ENCODE measurements at regions not wholly inside any gene's neighbourhood (a gene's known extent, or its start where the extent isn't known, plus 50 kb on each side); places are given as distances from the start of the nearest gene placed in this dataset.

- H3K4me1 Mint-ChIP-seq, result no peaks in the 10 kb centered on the region
- Histone ChIP-seq H3K36me3 (ENCODE audit: control insufficient read depth, insufficient read depth, low read length) (no peaks in the 10 kb centered on the region), H3K27me3 (ENCODE audit: control insufficient read depth, insufficient read depth, low read length, poor library complexity, severe bottlenecking) (no peaks in the 10 kb centered on the region), H3K27ac (ENCODE audit: low read depth, low read length) (no peak overlapping the region), H3K4me1 (ENCODE audit: control insufficient read depth, insufficient read depth, low read length) (no peaks in the 10 kb centered on the region), H3K4me3 (ENCODE audit: low read length) (no peak overlapping the region), H3K9me3 (ENCODE audit: control insufficient read depth, low read length) (no peaks in the 10 kb centered on the region), H3K9ac (ENCODE audit: extremely low read depth, low read length, poor library complexity, severe bottlenecking) (no peak overlapping the region)
- no peak overlapping the region for H3K4me3 Mint-ChIP-seq
- no peak overlapping the region for H3K27ac Mint-ChIP-seq
- no peaks in the 10 kb centered on the region for H3K36me3 Mint-ChIP-seq (ENCODE audit: low read depth)
- no peaks in the 10 kb centered on the region for H3K27me3 Mint-ChIP-seq (ENCODE audit: insufficient read depth)
- TF ChIP-seq, protein P1, sequence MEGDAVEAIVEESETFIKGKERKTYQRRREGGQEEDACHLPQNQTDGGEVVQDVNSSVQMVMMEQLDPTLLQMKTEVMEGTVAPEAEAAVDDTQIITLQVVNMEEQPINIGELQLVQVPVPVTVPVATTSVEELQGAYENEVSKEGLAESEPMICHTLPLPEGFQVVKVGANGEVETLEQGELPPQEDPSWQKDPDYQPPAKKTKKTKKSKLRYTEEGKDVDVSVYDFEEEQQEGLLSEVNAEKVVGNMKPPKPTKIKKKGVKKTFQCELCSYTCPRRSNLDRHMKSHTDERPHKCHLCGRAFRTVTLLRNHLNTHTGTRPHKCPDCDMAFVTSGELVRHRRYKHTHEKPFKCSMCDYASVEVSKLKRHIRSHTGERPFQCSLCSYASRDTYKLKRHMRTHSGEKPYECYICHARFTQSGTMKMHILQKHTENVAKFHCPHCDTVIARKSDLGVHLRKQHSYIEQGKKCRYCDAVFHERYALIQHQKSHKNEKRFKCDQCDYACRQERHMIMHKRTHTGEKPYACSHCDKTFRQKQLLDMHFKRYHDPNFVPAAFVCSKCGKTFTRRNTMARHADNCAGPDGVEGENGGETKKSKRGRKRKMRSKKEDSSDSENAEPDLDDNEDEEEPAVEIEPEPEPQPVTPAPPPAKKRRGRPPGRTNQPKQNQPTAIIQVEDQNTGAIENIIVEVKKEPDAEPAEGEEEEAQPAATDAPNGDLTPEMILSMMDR (conservative IDR thresholded peaks at IDR 0.05), result no peak
- no peaks in the 10 kb centered on the region for H3K9me3 Mint-ChIP-seq
- 88 to 100% methylated on average over 2 to 4 of the region's 4 CpGs for WGBS, 2 experiments (ENCODE audit: insufficient coverage in 1 of 2, insufficient read length in 1 of 2)
- no peak for DNase-seq
Observed at GRCh38 chr18:44231936-44232335, 448.8 kb upstream of the SETBP1 start.

GRCh38 chr18:44232500-44232899, 448.2 kb upstream of the SETBP1 start:
- Histone ChIP-seq H3K36me3 (ENCODE audit: control insufficient read depth, insufficient read depth, low read length) (no peaks in the 10 kb centered on the region), H3K27me3 (ENCODE audit: control insufficient read depth, insufficient read depth, low read length, poor library complexity, severe bottlenecking) (no peaks in the 10 kb centered on the region)
- H3K36me3 Mint-ChIP-seq (ENCODE audit: low read depth), result no peaks in the 10 kb centered on the region

DNA sequence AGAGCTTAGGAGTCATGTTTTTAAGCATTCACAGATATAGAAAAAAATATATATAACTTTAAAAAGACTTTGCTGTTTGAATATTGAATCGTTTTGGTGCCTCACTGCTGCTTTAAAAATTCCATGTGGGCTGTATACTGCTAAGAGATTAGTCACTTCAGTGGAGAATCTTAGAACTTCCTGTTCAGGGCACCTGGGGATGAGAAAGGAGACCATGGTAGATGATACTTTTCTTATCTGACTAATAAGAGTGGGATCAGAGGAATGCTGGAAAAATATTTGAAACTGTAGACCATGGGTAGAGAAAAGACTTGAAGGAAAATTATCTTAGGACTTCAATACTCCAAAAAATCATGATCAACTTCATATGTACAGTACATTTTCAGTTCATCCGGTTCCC, 442.2 kb upstream of the SETBP1 start:
- Mint-ChIP-seq H3K4me3 (no peak overlapping the region), H3K36me3 (ENCODE audit: low read depth) (no peaks in the 10 kb centered on the region), H3K9me3 (no peaks in the 10 kb centered on the region), H3K27ac (no peak overlapping the region), H3K4me1 (peaks cover 13% of the 10 kb centered on the region), H3K27me3 (ENCODE audit: insufficient read depth) (no peaks in the 10 kb centered on the region)
- H3K36me3 ChIP-seq (ENCODE audit: control insufficient read depth, insufficient read depth, low read length), result no peaks in the 10 kb centered on the region
- H3K4me1 ChIP-seq (ENCODE audit: control insufficient read depth, insufficient read depth, low read length), result peaks cover 9% of the 10 kb centered on the region
- no peak for DNase-seq
- H3K27ac ChIP-seq (ENCODE audit: low read depth, low read length), result no peak overlapping the region
- no peak overlapping the region for H3K9ac ChIP-seq (ENCODE audit: extremely low read depth, low read length, poor library complexity, severe bottlenecking)
- 71 to 79% methylated on average over 2 of the region's 2 CpGs for WGBS, 2 experiments (ENCODE audit: insufficient coverage in 1 of 2, insufficient read length in 1 of 2)
- TF ChIP-seq, protein P1 (conservative IDR thresholded peaks at IDR 0.05), result no peak
- H3K9me3 ChIP-seq (ENCODE audit: control insufficient read depth, low read length), result no peaks in the 10 kb centered on the region
- no peak overlapping the region for H3K4me3 ChIP-seq (ENCODE audit: low read length)
- H3K27me3 ChIP-seq (ENCODE audit: control insufficient read depth, insufficient read depth, low read length, poor library complexity, severe bottlenecking), result no peaks in the 10 kb centered on the region

More at GRCh38 chr18:44232500-44232899, 448.2 kb upstream of the SETBP1 start:
- Mint-ChIP-seq H3K9me3 (no peaks in the 10 kb centered on the region), H3K27ac (no peak overlapping the region), H3K4me3 (no peak overlapping the region), H3K27me3 (ENCODE audit: insufficient read depth) (no peaks in the 10 kb centered on the region), H3K4me1 (no peaks in the 10 kb centered on the region)
- Histone ChIP-seq H3K9ac (ENCODE audit: extremely low read depth, low read length, poor library complexity, severe bottlenecking) (no peak overlapping the region), H3K27ac (ENCODE audit: low read depth, low read length) (no peak overlapping the region), H3K4me3 (ENCODE audit: low read length) (no peak overlapping the region), H3K9me3 (ENCODE audit: control insufficient read depth, low read length) (no peaks in the 10 kb centered on the region), H3K4me1 (ENCODE audit: control insufficient read depth, insufficient read depth, low read length) (no peaks in the 10 kb centered on the region)
- DNase-seq, result no peak
- TF ChIP-seq, protein P1 (conservative IDR thresholded peaks at IDR 0.05), result no peak
- WGBS, 2 experiments (ENCODE audit: insufficient coverage in 1 of 2, insufficient read length in 1 of 2), result 100% methylated on average over 1 of the region's 1 CpG; no CpG with 5 or more reads in 1 of the 2 experiments

All from endodermal cell (in vitro differentiated cells).